Osteocyte (in vitro differentiated cells): ENCODE measurements at regions not wholly inside any gene's neighbourhood (a gene's known extent, or its start where the extent isn't known, plus 50 kb on each side); places are given as distances from the start of the nearest gene placed in this dataset.

Source experiments
- DNase-seq: peaks from one replicate; pipeline ENCODE4 v3.0.0; 2021; ENCODE audit warnings: mixed read lengths; ENCODE audit not compliant: unreplicated experiment; ENCODE audit errors: extremely low spot score
- H3K27ac Mint-ChIP-seq: one replicate; pipeline ENCODE4 v1.8.0; 2021; ENCODE audit warnings: mild to moderate bottlenecking, mixed read lengths; ENCODE audit not compliant: unreplicated experiment
- H3K27me3 Mint-ChIP-seq: one replicate; pipeline ENCODE4 v1.8.0; 2021; ENCODE audit warnings: mixed read lengths; ENCODE audit not compliant: unreplicated experiment
- H3K36me3 Mint-ChIP-seq: one replicate; pipeline ENCODE4 v1.8.0; 2021; ENCODE audit warnings: mixed read lengths; ENCODE audit not compliant: unreplicated experiment
- H3K4me1 Mint-ChIP-seq: one replicate; pipeline ENCODE4 v1.8.0; 2021; ENCODE audit warnings: mixed read lengths; ENCODE audit not compliant: unreplicated experiment
- H3K4me3 Mint-ChIP-seq: one replicate; pipeline ENCODE4 v1.8.0; 2021; ENCODE audit warnings: mild to moderate bottlenecking, moderate library complexity, mixed read lengths; ENCODE audit not compliant: unreplicated experiment
- H3K9me3 Mint-ChIP-seq: one replicate; pipeline ENCODE4 v1.8.0; 2021; ENCODE audit warnings: mixed read lengths; ENCODE audit not compliant: unreplicated experiment
- CTCF ChIP-seq: fragments of 200-600 bp; sonication (generic); IDR thresholded peaks from 2 replicates; pipeline ENCODE4 v1.5.0; 2021; ENCODE audit warnings: antibody characterized with exemption, mild to moderate bottlenecking, moderate library complexity

GRCh38 chr3:23735062-23735461 is 70.7 kb upstream of the UBE2E1 start:
- Mint-ChIP-seq H3K27ac (no peak overlapping the region), H3K4me3 (no peak overlapping the region), H3K9me3 (no peaks in the 10 kb centered on the region), H3K27me3 (no peaks in the 10 kb centered on the region), H3K4me1 (peaks cover 36% of the 10 kb centered on the region), H3K36me3 (no peaks in the 10 kb centered on the region)
- no peak for DNase-seq
- no peak for TF ChIP-seq CTCF

GRCh38 chr3:23735535-23736326 is 70.0 kb upstream of the UBE2E1 start:
- H3K36me3 Mint-ChIP-seq, result no peaks in the 10 kb centered on the region
- peaks cover 39% of the 10 kb centered on the region for H3K4me1 Mint-ChIP-seq
- no peaks in the 10 kb centered on the region for H3K27me3 Mint-ChIP-seq
- H3K4me3 Mint-ChIP-seq, result no peak overlapping the region
- DNase-seq, result no peak
- H3K9me3 Mint-ChIP-seq, result no peaks in the 10 kb centered on the region
- no peak for TF ChIP-seq CTCF
- H3K27ac Mint-ChIP-seq, result peak overlapping the region; percentile 31

GRCh38 chr3:23738944-23739343 is 66.8 kb upstream of the UBE2E1 start:
- H3K4me3 Mint-ChIP-seq, result no peak overlapping the region
- H3K27ac Mint-ChIP-seq, result no peak overlapping the region
- peaks cover 39% of the 10 kb centered on the region for H3K4me1 Mint-ChIP-seq
- H3K9me3 Mint-ChIP-seq, result no peaks in the 10 kb centered on the region
- H3K27me3 Mint-ChIP-seq, result no peaks in the 10 kb centered on the region
- H3K36me3 Mint-ChIP-seq, result no peaks in the 10 kb centered on the region
- TF ChIP-seq CTCF, result no peak
- DNase-seq, result no peak

GRCh38 chr3:23739536-23739935 is 66.2 kb upstream of the UBE2E1 start:
- H3K9me3 Mint-ChIP-seq, result no peaks in the 10 kb centered on the region
- H3K4me3 Mint-ChIP-seq, result no peak overlapping the region
- no peaks in the 10 kb centered on the region for H3K36me3 Mint-ChIP-seq
- DNase-seq, result no peak
- H3K4me1 Mint-ChIP-seq, result peaks cover 39% of the 10 kb centered on the region
- no peak for TF ChIP-seq CTCF
- H3K27ac Mint-ChIP-seq, result peak overlapping the region; percentile 59
- no peaks in the 10 kb centered on the region for H3K27me3 Mint-ChIP-seq

GRCh38 chr3:23740517-23740965 is 65.2 kb upstream of the UBE2E1 start:
- no peak for DNase-seq
- no peaks in the 10 kb centered on the region for H3K27me3 Mint-ChIP-seq
- H3K36me3 Mint-ChIP-seq, result no peaks in the 10 kb centered on the region
- peaks cover 32% of the 10 kb centered on the region for H3K4me1 Mint-ChIP-seq
- no peaks in the 10 kb centered on the region for H3K9me3 Mint-ChIP-seq
- no peak overlapping the region for H3K27ac Mint-ChIP-seq
- no peak overlapping the region for H3K4me3 Mint-ChIP-seq
- TF ChIP-seq CTCF, result no peak
